ENCODE measurements at regions not wholly inside any gene's neighbourhood (a gene's known extent, or its start where the extent isn't known, plus 50 kb on each side); places are given as distances from the start of the nearest gene placed in this dataset.

GRCh38 chr10:36597756-36598320 is 527.6 kb upstream of the ANKRD30A start:
- TF ChIP-seq CTCF (IDR thresholded peaks at IDR 0.05): no peak
- intact Hi-C loops (cut with DNase I, micrococcal nuclease): no loop called here

GRCh38 chr10:36592964-36593363 is 532.4 kb upstream of the ANKRD30A start:
- no peak overlapping the region for H3K4me3 ChIP-seq
- H3K4me1 ChIP-seq (ENCODE audit: low read depth): no peaks in the 10 kb centered on the region
- H3K36me3 ChIP-seq (ENCODE audit: low read depth): no peaks in the 10 kb centered on the region
- DNase-seq: no peak
- no peak for ATAC-seq
- TF ChIP-seq CTCF (IDR thresholded peaks at IDR 0.05): no peak
- H3K9me3 ChIP-seq: peaks cover 39% of the 10 kb centered on the region
- intact Hi-C loops (cut with DNase I, micrococcal nuclease): no loop called here

More at GRCh38 chr10:36597756-36598320, 527.6 kb upstream of the ANKRD30A start:
- ATAC-seq: no peak
- Histone ChIP-seq H3K36me3 (ENCODE audit: low read depth) (no peaks in the 10 kb centered on the region), H3K4me3 (no peak overlapping the region), H3K4me1 (ENCODE audit: low read depth) (no peaks in the 10 kb centered on the region), H3K9me3 (peaks cover 28% of the 10 kb centered on the region)
- DNase-seq: no peak

GRCh38 chr10:36591436-36591835 is 534.0 kb upstream of the ANKRD30A start:
- no peak for DNase-seq
- peaks cover 46% of the 10 kb centered on the region for H3K9me3 ChIP-seq
- intact Hi-C loops (cut with DNase I, micrococcal nuclease): no loop called here
- no peak overlapping the region for H3K4me3 ChIP-seq
- no peaks in the 10 kb centered on the region for H3K36me3 ChIP-seq (ENCODE audit: low read depth)
- no peak for ATAC-seq
- no peak for TF ChIP-seq CTCF (IDR thresholded peaks at IDR 0.05)
- no peaks in the 10 kb centered on the region for H3K4me1 ChIP-seq (ENCODE audit: low read depth)

GRCh38 chr10:36583690-36584089 is 541.7 kb upstream of the ANKRD30A start:
- H3K4me3 ChIP-seq: no peak overlapping the region
- intact Hi-C loops (cut with DNase I, micrococcal nuclease): no loop called here
- DNase-seq (no peak), ATAC-seq (no peak)
- no peaks in the 10 kb centered on the region for H3K36me3 ChIP-seq (ENCODE audit: low read depth)
- H3K9me3 ChIP-seq: peaks cover 64% of the 10 kb centered on the region
- no peaks in the 10 kb centered on the region for H3K4me1 ChIP-seq (ENCODE audit: low read depth)
- no peak for TF ChIP-seq CTCF (IDR thresholded peaks at IDR 0.05)

- intact Hi-C loops (cut with DNase I, micrococcal nuclease): no loop called here
- H3K4me3 ChIP-seq: no peak overlapping the region
- H3K36me3 ChIP-seq (ENCODE audit: low read depth): no peaks in the 10 kb centered on the region
- H3K4me1 ChIP-seq (ENCODE audit: low read depth): no peaks in the 10 kb centered on the region
- TF ChIP-seq CTCF (IDR thresholded peaks at IDR 0.05): no peak
- H3K9me3 ChIP-seq: peaks cover 73% of the 10 kb centered on the region
- no peak for DNase-seq
- no peak for ATAC-seq
These were observed 544.2 kb upstream of the ANKRD30A start for GRCh38 chr10:36581237-36581636.

- no peak for TF ChIP-seq CTCF (IDR thresholded peaks at IDR 0.05)
- H3K4me3 ChIP-seq: no peak overlapping the region
- H3K36me3 ChIP-seq (ENCODE audit: low read depth): no peaks in the 10 kb centered on the region
- ATAC-seq (no peak), DNase-seq (no peak)
- intact Hi-C loops (cut with DNase I, micrococcal nuclease): no loop called here
- no peaks in the 10 kb centered on the region for H3K4me1 ChIP-seq (ENCODE audit: low read depth)
- peaks cover 63% of the 10 kb centered on the region for H3K9me3 ChIP-seq
These were observed 547.1 kb upstream of the ANKRD30A start for GRCh38 chr10:36578306-36578705.
